ENCODE measurements at regions not wholly inside any gene's neighbourhood (a gene's known extent, or its start where the extent isn't known, plus 50 kb on each side); places are given as distances from the start of the nearest gene placed in this dataset.
A peak's percentile ranks its signal among the peaks of the same experiment; 100 is the strongest.
"Not testable (repeated sequence)": the region's sequence is repeated elsewhere in the genome, so short reads cannot be mapped to it uniquely, and the experiment has no call there.

- DNase-seq, result no peak
- intact Hi-C loops (cut with DNase I), result no loop called here
These were observed 260.4 kb upstream of the ADRA1B start for GRCh38 chr5:159655757-159656409.

- intact Hi-C loops (cut with DNase I), result no loop called here
- peak in 26 of 42 donors; percentile 3 to 62 (median 26) for DNase-seq
These were observed 259.0 kb upstream of the ADRA1B start for GRCh38 chr5:159657298-159657697.

DNA sequence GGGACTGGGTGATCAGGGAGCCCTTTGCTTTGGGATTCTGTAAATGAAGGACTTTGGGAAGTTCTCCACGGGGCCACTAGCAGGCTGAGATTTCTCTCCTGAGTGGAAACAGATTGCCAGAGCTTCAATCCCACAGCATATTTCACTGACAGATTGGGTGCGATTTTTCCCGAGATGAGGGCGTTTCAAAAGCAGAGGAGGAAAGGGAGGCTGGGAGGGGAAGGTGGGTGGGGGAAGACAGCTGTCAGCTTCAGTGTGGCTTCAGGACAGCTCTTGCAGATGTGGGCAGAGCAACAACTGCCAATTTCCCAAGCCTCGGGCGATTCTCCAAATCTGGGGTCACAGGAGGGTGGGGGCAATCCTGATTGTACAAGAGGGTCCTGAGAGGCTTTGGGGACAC, 258.5 kb upstream of the ADRA1B start:
- intact Hi-C loops (cut with DNase I), result no loop called here
- peak in 41 of 42 donors; percentile 15 to 86 (median 52) for DNase-seq

GRCh38 chr5:159658266-159658925, 257.9 kb upstream of the ADRA1B start:
- DNase-seq, result peak in 22 of 42 donors; percentile 1 to 52 (median 24)
- intact Hi-C loops (cut with DNase I), result no loop called here

DNA sequence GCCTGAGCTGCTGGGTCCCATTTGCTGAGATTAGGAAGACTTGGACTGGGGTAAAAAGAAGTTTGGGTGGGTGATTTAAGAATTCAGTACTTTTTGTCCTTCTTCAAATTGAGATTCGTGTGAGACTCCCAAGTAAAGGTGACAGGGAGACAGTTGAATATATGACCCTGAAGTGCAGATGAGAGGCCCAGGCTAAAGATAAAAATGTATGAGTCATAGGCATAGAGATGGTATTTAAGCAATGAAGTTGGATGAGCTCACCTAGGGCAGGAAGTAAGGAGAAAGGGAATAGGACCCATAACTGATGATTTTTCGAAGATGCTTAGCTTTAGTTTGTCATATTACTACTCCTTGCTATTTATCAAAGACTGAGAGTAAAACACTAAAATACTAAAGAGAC, 255.9 kb upstream of the ADRA1B start:
- intact Hi-C loops (cut with DNase I), result no loop called here

DNA sequence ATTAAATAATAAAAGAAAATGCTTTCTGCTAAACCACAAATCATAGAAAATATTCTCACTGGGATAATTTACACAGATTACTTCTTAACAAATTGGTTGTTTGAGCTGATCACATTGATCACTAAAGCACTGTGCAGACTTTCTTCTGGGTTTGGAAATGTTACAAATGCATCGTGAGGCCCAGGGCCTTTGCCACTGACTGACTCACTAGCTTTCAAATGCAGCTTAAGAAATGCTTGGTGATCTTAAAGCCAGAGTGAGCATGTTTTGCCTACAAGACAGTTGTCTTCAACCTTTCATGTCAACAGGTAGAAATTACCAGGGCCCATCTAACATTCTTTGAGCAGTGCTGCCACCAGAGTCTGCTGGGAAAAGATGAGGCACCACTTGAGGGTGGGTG, 252.3 kb upstream of the ADRA1B start:
- intact Hi-C loops (cut with DNase I), result no loop called here
- DNase-seq, result no peak

More for the DNA sequence above, 255.9 kb upstream of the ADRA1B start:
- DNase-seq, result peak in 1 of 42 donors; percentile 29

GRCh38 chr5:159667286-159667685, 249.0 kb upstream of the ADRA1B start:
- no peak for DNase-seq
- intact Hi-C loops (cut with DNase I), result no loop called here

DNA sequence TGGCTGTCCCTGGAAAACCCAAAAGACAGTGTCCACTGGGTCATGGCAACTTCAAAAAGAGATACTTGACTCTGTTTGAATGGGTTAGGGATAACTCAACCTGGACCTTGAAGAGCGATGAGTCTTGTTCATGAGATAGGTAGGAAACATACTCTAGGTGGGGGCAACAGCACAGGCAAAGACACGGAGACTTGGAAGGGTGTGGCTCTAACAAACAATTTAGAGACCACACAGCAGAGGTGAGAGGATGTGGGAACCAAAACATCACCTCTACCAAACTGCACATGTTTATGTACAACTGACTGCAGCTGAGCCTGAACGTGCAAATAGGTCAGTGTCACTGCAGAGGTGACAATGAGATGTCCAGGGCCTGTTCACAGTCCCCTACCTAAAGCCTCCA, 247.7 kb upstream of the ADRA1B start:
- no peak for DNase-seq
- intact Hi-C loops (cut with DNase I), result no loop called here

- intact Hi-C loops (cut with DNase I), result no loop called here
- no peak for DNase-seq
These were observed 246.7 kb upstream of the ADRA1B start for GRCh38 chr5:159669559-159669958.

DNA sequence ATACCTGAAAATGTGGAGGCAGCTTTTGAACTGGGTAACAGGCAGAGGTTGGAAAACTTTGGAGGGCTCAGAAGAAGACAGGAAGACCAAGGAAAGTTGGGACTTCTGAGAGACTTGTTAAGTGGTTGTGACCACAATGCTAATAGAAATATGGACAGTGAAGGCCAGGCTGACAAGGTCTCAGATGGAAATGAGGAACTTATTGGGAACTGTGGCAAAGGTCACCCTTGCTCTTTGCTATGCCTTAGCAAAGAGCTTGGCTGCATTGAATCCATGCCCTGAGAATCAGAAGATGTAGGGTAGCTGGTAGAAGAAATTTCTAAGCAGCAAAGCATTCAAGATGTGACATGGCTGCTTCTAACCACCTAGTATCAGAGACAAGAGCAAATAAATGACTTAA, 244.4 kb upstream of the ADRA1B start:
- intact Hi-C loops (cut with DNase I), result no loop called here
- DNase-seq, result no peak

GRCh38 chr5:159673538-159673937, 242.7 kb upstream of the ADRA1B start:
- intact Hi-C loops (cut with DNase I), result no loop called here

DNA sequence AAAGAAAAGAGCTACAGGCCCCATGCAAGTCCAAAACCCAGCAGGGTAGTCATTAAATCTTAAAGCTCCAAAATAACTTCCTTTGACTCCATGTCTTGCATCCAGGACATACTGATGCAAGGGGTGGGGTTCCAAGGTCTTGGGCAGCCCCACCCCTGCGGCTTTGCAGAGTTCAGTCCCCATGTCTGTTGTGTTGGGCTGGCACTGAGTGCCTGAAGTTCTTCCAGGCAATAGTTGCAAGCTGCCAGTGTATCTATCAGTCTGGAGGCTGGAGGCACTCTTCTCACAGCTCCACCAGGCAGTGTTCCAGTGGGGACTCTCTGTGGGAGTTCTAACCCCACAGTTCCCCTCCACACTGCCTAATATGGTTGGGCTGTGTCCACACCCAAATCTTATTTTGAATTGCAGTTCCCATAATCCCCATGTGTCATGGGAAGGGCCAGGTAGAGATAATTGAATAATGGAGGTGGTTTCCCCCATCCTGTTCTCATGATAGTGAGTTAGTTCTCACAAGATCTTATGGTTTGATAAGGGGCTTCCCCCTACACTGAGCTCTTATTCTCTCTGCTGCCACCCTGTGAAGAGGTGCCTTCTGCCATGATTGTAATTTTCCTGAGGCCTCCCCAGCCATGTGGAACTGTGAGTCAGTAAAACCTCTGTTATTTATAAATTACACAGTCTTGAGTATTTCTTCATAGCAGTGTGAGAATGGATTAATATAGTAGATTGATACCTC, 237.5 kb upstream of the ADRA1B start:
- intact Hi-C loops (cut with DNase I), result no loop called here
- DNase-seq, result no peak

More at GRCh38 chr5:159673538-159673937, 242.7 kb upstream of the ADRA1B start:
- DNase-seq, result no peak

GRCh38 chr5:159680095-159680494, 236.2 kb upstream of the ADRA1B start:
- no peak for DNase-seq
- intact Hi-C loops (cut with DNase I), result no loop called here

- no peak for DNase-seq
- intact Hi-C loops (cut with DNase I), result no loop called here
These were observed 234.6 kb upstream of the ADRA1B start for GRCh38 chr5:159681661-159682060.

DNA sequence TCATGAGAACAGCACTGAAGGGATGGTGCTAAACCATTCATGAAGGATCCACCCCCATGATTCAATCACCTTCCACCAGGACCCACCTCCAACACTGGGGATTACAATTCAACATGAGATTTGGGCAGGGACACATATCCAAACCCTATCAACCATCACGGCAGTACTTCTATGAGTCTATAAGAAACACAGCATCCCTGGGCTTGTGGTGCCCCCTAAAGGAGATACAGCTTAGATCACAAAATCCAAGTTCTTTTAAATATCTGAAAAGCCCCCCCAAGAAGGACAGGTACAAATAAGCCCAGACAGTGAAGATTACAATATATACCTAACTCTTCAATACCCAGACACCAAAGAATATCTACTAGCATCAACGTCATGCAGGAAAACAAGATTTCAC, 233.7 kb upstream of the ADRA1B start:
- intact Hi-C loops (cut with DNase I), result no loop called here
- no peak for DNase-seq

- intact Hi-C loops (cut with DNase I), result not testable (repeated sequence)
These were observed 228.4 kb upstream of the ADRA1B start for GRCh38 chr5:159687892-159688291.

GRCh38 chr5:159695741-159696294, 220.5 kb upstream of the ADRA1B start:
- intact Hi-C loops (cut with DNase I), result no loop called here
- no peak for DNase-seq

More at GRCh38 chr5:159687892-159688291, 228.4 kb upstream of the ADRA1B start:
- not testable (repeated sequence) for DNase-seq

- DNase-seq, result no peak
- intact Hi-C loops (cut with DNase I), result no loop called here
These were observed 218.8 kb upstream of the ADRA1B start for GRCh38 chr5:159697530-159697929.

DNA sequence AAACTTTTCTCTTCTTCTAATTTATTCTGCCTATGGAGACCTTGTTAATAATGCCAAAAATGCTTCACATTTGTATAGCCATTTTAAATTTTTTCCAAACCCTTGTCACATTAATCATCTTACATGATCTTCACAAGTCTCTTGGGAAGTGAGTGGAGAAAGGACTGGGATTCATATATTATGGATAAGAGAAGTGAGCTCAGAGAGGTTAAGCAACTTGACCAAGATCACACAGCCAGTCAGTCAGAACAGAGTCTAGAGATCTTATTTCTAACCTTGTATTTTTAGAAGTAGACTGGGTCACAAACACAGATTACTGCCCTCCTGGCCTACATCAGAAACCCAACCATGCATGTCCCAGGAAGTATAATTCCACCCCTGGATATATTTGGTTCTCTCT, 218.0 kb upstream of the ADRA1B start:
- DNase-seq, result no peak
- intact Hi-C loops (cut with DNase I), result no loop called here

DNA sequence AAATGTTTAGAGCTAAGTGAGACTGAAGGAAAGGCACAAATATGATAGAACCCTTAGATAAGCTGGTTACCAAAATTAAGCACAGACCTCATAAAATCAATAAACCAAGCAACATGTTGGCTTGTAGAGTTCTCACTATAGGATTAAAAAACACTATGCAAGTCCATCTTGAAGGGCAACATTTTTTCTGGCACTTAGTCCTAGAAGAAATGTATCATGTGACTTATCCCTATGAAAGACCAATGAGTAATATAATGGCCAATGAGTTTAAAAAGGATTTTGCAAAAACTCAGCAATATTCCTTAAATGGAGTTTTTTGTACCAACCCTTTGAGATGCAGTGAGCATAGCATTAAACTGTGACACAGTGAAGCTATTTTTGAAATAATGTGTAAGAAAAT, 216.3 kb upstream of the ADRA1B start:
- intact Hi-C loops (cut with DNase I), result no loop called here

More for the DNA sequence above, 216.3 kb upstream of the ADRA1B start:
- no peak for DNase-seq
